SIG-M5 treated with dmso at 0.1 percent for 504 hours (cell line): ENCODE measurements at regions not wholly inside any gene's neighbourhood (a gene's known extent, or its start where the extent isn't known, plus 50 kb on each side); places are given as distances from the start of the nearest gene placed in this dataset.

Experiments
- DNase-seq: peaks from one replicate; lab custom pipeline; 2025; ENCODE audit not compliant: unreplicated experiment; lab: John Stamatoyannopoulos, UW

DNA sequence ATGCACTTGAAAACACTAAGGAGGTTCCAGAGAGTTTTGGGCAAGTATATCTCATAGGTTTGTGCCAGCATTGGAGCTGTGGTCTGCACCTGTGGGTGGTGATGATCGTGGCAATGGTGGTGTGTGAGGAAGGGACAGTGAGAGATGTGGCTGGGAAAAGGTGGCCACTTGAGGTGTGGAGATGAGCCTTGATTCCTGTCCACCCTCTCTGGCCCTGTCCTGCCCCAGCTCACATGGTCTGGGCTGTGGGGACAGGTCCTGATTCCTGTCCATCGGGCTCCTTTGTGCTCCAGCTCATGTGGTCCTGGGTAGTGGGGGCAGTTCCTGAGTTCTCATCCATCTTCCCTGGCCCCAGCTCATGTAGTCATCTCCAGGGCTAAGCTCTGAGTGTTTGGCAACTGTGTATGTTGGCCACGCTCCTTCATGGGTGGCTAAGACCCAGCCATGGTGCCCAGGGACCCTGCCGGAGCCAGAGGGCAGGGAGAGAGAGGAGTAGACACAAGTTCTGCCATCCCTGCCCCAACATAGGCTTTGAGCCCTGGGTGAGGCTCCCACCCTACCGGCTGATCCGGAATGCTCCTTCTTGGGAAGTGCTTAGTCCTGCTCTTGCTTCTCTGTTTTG lies 294.4 kb upstream of the HDAC4 start:
- no peak for DNase-seq

DNA sequence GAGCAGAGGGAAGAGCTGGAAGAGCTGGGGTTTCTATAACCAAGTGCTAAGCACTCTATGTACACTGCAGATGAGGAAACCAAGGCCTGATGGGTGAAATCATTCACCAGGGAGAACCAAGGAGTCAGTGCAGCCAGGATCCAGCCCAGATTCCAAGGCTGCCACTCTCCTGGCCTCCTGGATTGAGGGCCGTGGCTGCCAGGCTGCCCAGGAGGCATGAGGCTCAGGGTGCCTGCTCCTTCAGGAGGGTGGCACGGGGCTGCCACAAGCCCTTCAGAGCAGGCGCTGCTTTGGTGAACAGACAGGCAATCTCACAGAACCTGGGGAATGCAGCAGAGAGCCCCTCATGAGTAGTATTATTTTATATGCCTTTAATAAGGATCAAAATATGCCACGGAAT lies 293.7 kb upstream of the HDAC4 start:
- DNase-seq = no peak

DNA sequence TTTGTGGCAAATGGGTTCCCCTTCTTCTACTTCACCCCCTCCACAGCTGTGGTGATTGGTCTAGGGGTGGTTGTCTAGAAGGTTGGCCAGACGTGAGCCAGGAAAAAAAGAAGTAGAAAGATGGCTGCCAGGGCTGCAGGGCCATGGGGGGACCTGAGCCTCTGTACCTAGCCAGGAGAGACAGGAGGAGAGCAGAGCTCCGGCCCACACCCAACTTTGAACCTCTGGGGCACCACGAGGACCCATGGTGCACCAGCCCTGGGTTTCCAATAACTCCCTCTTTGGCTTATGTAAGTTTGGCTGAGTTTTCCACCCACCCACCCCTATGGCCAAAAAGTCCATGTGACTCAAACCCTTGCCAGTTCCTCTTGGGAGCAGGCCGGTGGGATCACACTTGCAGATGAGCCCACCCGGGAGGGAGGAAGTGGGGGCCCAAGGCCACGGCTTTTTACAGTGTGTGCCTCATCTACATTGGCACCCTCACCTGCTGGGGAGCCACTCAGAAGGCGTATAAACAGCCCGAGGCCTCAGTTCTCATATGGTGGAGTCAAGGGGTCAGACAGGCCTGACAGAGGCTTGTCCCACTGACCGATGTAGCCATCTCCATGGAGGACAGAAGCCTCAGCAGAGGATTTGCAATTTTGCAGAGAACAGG lies 293.1 kb upstream of the HDAC4 start:
- no peak for DNase-seq

- no peak for DNase-seq
These were observed 292.5 kb upstream of the HDAC4 start for GRCh38 chr2:239693330-239693729.

GRCh38 chr2:239692919-239693318 lies 292.1 kb upstream of the HDAC4 start:
- DNase-seq = no peak

GRCh38 chr2:239692362-239692851 lies 291.6 kb upstream of the HDAC4 start:
- no peak for DNase-seq

DNA sequence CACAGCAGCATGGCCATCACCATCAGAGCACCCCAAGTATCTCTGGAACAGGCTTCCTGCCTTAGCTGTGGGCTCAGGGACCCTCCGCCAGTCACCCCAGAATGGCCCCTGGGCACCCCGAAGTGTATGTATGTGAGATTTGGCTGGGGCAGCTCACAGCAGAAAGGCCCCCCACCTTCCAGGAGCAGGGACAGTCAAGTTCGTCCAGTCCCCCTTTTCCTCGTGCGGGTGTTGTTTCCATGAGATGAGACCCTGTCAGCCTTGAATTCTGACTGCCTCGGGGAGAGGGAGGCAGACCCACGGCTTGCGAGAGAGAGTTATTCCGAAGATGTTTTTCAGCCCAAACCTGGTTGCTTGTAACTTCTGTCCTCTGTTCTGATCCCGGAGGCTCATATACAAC lies 290.9 kb upstream of the HDAC4 start:
- DNase-seq = no peak

DNA sequence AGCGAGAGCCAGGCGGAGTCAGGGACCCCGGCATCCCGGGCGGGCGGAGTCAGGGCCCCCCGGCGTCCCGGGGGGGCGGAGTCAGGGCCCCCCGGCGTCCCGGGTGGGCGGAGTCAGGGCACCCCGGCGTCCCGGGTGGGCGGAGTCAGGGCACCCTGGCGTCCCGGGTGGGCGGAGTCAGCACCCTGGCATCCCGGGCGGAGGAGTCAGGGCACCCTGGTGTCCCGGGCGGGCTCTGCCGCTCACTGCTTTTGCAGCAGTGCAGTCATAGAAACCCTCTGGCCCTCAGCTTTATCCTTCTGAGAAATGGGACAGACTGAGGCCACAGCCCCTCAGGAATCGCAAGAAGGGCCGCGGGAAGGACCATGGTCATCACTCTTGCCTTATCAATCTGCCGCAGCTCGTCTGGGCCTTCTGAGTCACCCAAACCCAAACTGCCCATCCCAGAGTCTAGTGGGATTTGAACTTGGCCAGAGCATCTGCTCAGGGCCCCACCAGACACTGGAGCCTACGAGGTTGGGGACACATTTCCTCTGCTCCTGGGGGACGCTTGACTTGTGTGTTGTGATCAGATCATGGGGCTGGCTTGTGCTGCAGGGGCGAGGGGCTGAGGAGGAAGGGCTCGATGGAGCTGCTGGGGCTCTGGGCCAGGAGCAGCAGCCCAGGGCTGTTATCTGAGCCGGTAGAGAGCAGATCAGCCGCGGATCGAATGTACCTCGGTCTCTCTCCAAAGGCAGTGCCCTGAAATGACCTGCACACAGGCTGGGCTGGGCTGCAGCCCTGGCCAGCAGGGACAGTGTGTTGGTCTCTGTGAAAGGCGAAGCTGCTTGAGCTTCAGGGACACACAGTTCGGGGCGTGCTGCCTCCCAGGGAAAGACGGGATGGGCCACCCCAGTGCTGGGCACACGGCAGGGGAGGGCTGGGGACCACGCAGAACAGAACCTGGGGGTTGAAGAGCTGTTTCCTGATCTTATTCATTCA lies 290.1 kb upstream of the HDAC4 start:
- no peak for DNase-seq

DNA sequence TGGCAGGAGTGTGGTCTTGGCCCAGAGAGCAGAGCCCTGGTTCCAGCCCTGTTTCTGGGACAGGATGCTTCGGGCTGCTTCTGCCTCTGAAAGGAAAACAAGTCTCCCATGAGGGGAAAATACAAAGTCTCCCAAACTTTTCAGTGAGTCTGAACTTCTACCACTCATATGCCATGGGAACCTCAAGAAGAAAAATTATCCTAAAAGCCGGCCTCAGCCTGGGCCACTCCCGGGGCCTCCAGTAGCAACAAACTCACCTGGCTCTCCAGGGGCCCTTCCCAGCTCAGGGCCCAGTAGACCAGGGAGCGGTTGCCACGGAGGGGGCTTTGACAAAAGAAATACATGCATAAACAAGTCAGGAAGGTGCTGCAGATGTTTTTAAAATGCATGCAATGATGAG lies 289.2 kb upstream of the HDAC4 start:
- no peak for DNase-seq

DNA sequence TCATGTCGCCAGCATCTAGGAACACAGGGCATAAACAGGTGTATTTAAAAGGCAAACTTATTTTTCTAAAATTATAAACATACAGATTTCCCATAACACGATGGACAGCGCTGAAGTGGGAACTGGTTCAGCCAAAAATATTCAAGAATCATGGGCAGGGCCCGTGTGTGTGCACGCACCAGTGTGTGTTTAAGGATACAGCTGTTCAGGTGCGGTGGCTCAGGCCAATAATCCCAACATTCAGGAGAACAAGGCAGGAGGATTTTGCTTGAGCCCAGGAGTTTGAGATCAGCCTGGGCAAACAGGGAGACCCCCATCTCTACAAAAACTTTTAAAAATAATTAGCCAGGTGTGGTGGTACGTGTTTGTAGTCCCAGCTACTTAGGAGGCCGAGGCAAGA lies 288.6 kb upstream of the HDAC4 start:
- no peak for DNase-seq

- DNase-seq = no peak
These were observed 288.0 kb upstream of the HDAC4 start for GRCh38 chr2:239688840-239689239.

DNA sequence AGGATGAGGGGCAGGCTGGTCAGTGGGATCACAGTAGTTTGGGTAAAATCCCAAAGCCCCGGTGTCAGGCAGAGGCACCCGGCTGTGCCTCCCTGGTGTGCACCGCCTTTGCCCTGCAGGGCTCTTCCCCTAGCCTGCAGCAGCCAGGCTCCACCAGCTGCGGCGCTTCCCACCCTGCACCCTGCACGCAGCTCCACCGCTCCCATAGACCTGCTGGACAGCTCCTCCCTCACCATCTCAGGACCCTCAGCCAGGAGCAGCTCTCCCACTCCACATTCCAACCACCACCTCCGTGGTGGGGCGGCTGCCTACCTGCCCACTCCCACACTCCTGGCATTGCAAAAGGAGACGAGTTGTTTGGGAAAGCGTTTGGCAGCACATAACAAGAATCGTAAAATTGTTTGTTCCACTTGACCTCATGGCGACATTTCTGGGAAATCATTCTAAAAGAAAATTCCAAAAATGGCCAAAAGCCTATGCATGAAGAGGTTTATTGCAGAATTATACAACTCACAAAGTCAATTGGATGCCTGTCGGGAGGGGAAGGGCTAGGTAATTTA lies 287.4 kb upstream of the HDAC4 start:
- DNase-seq = no peak

DNA sequence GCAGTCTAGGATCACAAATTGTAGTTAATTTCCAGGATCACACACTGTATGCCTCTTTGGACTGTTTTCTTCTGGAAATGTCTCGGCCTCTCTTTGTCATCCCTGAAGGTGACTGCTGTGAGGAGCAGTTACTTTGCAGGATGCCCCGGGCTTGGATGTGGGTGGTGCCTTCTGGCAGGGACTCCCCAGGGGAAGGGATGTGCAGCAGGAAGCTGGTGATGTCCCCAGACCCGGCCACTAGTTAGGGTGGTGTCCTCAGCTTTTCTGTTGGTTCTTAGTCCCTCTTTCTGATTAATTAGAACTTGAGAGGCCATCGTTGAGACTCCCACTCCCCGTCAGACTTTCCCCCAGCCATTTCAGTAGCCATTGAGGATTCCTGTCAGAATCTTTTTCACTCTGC lies 286.6 kb upstream of the HDAC4 start:
- no peak for DNase-seq

DNA sequence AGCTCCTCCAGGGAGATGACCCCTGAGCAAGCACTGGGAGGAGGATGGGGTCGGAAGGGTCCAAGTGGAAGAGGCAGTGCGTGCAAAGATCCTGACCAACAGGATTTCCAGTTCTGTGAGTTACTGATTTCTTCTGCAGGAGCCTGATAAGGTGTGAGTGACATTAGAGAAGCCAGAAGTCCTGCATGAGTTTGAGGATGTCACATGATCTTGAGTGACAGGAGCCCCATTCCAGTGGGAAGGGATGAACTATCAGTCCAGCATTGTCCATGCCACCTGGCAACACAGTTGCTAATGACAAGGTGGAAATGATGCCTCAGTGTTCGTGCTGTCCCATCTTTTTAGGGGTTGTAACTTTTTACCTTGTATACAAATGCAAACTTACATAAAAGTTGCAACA lies 285.1 kb upstream of the HDAC4 start:
- DNase-seq = no peak

- DNase-seq = no peak
These were observed 284.7 kb upstream of the HDAC4 start for GRCh38 chr2:239685556-239685955.

GRCh38 chr2:239684996-239685395 lies 284.2 kb upstream of the HDAC4 start:
- no peak for DNase-seq

DNA sequence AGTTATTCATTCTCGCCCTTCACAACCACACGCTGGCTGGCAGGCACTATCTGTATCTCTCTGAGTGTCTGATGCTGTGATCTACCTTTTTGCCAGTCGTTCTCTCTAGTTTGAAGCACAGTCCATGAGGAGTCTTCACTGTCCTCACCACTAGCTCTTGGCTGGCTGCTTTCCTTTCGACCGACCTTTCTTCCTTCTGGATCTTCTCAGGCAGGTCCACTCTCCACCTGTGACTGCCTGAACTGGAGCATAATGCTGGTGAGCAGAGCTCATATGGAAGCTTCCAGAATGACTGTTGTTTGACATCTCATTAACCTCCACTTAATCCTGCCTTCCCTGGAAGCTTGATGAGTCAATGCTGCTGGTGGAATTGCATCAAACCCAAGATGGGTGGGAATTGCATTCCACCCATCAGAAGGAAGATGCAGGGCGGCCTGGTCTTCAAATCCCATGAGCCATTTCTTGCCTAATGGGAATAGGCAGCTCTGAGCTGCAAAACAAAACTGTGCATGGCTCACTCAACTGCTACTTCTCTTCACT lies 283.5 kb upstream of the HDAC4 start:
- DNase-seq = no peak

GRCh38 chr2:239682518-239682917 lies 281.7 kb upstream of the HDAC4 start:
- DNase-seq = no peak

GRCh38 chr2:239679755-239680154 lies 278.9 kb upstream of the HDAC4 start:
- no peak for DNase-seq

DNA sequence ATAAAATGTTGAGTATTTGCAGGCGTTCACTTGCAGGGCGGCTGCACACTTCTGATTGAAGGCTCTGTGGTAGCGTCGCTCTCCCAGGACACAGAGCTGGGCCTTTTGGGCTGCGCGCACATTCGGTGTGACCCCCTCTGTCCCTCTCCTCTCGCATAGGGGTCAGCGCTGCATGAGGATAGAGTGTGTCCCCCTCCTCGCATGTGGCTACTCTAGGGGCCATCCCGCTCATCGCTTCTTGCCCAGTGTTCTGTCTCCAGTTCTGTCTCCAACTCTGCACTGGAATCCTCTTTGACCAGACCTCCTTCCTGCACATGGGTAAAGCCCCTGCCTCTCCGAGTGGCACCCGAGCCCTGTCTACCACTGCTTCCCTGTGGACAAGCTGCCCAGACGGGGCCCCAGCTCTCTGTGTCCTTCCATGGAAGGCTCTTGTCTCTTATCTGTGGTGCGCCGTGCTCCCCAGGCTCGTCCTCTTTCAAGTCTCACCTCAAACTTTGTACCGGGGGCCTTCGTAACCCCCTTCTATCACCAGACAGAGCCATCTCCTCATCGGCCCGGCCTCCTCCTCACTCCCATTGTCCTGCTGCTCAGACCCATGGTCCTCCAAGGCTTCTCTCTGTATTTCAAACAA lies 278.0 kb upstream of the HDAC4 start:
- DNase-seq = no peak

DNA sequence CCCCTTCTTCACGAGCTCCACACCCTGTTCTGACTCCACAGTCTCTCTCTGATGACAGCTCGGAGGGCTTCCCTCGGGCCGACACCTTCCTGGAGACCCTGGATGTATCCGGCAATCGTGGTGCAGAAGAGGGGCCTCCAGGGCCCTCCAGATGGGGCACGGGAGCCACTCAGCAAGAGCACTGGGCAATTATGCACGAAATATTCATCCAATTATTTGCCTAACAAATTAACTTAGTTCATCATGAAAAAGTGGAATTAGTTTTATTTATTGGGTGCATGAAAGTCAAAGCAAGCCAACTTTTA lies 277.3 kb upstream of the HDAC4 start:
- no peak for DNase-seq
